Kidney (tissue), 13 donors: ENCODE measurements at regions not wholly inside any gene's neighbourhood (a gene's known extent, or its start where the extent isn't known, plus 50 kb on each side); places are given as distances from the start of the nearest gene placed in this dataset.

ENCODE experiments used
- DNase-seq, 5 donors: peaks; one replicate each; pipeline ENCODE4 v3.0.0-alpha.2; 2013 to 2020
- FAIRE-seq: peaks from 2 replicates; lab custom pipeline; 2012; peaks lifted over from hg19 to GRCh38; lab: Jason Lieb, UNC
- H3K27ac ChIP-seq, 2 donors: one replicate each; pipeline ENCODE4 v1.7.0; 2013; ENCODE audit warnings: low read depth in 2 of 2, low read length in 2 of 2, inconsistent platforms in 1 of 2
- H3K27me3 ChIP-seq: one replicate; pipeline ENCODE4 v1.7.1; 2013; ENCODE audit warnings: low read length, inconsistent platforms; ENCODE audit not compliant: control insufficient read depth, insufficient read depth
- H3K36me3 ChIP-seq, 3 donors: one replicate each; pipeline versions ENCODE4 v1.7.0 to v1.7.1; 2013; ENCODE audit warnings: low read length in 3 of 3, control low read depth in 1 of 3, inconsistent platforms in 1 of 3; ENCODE audit not compliant: insufficient read depth in 3 of 3, control insufficient read depth in 2 of 3
- H3K4me1 ChIP-seq, 3 donors: one replicate each; pipeline versions ENCODE4 v1.7.0 to v1.7.1; 2013; ENCODE audit warnings: low read length in 3 of 3, inconsistent platforms in 1 of 3, low read depth in 1 of 3; ENCODE audit not compliant: control insufficient read depth in 2 of 3, insufficient read depth in 2 of 3
- H3K4me3 ChIP-seq, 3 donors: one replicate each; pipeline versions ENCODE4 v1.7.0 to v1.8.1; 2013; ENCODE audit warnings: low read length in 3 of 3, control low read depth in 1 of 3, inconsistent platforms in 1 of 3
- H3K9ac ChIP-seq, 3 donors: one replicate each; pipeline versions ENCODE4 v1.7.0 to v1.7.1; 2013; ENCODE audit warnings: low read length in 3 of 3, control low read depth in 1 of 3, inconsistent platforms in 1 of 3
- H3K9me3 ChIP-seq, 3 donors: one replicate each; pipeline versions ENCODE4 v1.7.0 to v1.7.1; 2013; ENCODE audit warnings: low read length in 3 of 3, control low read depth in 1 of 3, inconsistent platforms in 1 of 3; ENCODE audit not compliant: control insufficient read depth in 2 of 3, insufficient read depth in 1 of 3
- intact Hi-C: fragments of 100-400 bp; cut with DNase I; formaldehyde crosslinking; loops from one replicate; pipeline ENCODE4 v1.11.1; 2022
- TF ChIP-seq, protein P1 (sequence below): IDR thresholded peaks from 3 replicates; pipeline ENCODE4 v1.5.1; 2012; ENCODE audit warnings: mild to moderate bottlenecking, moderate library complexity, borderline replicate concordance; ENCODE audit not compliant: insufficient read depth; ENCODE audit errors: extremely low read depth
- donor health status: control.
- donor health status: control.
- donor health status: control.
- donor health status: control.
- donor health status: control.
- donor health status: DM: yes; HTN: yes; CAD: no.
- donor health status: Normal renal cell carcinoma (clear cell type).

DNA sequence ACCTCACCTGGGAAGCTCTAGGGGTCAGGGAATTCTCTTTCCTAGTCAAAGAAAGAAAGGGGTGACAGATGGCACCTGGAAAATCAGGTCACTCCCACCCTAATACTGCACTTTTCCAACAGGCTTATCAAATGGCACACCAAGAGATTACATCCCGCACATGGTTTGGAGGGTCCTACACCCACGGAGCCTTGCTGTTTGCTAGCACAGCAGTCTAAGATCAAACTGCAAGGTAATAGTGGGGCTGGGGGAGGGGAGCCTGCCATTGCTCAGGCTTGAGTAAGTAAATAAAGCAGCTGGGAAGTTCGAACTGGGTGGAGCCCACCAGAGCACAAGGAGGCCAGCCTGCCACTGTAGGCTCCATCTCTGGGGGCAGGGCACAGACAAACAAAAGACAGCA, 2830.6 kb upstream of the OR11H1 start:
- no peak overlapping the region for H3K27ac ChIP-seq
- H3K4me1 ChIP-seq = no peaks in the 10 kb centered on the region
- no peaks in the 10 kb centered on the region for H3K36me3 ChIP-seq
- no peak for FAIRE-seq
- no peak overlapping the region for H3K9ac ChIP-seq
- no peaks in the 10 kb centered on the region for H3K27me3 ChIP-seq
- intact Hi-C loops = no loop called here
- no peak overlapping the region for H3K4me3 ChIP-seq
- peak in 1 of 5 donors; percentile 3 for DNase-seq
- H3K9me3 ChIP-seq = peaks cover 0 to 5% (median 4%) of the 10 kb centered on the region in 3 donors
- TF ChIP-seq, protein P1, sequence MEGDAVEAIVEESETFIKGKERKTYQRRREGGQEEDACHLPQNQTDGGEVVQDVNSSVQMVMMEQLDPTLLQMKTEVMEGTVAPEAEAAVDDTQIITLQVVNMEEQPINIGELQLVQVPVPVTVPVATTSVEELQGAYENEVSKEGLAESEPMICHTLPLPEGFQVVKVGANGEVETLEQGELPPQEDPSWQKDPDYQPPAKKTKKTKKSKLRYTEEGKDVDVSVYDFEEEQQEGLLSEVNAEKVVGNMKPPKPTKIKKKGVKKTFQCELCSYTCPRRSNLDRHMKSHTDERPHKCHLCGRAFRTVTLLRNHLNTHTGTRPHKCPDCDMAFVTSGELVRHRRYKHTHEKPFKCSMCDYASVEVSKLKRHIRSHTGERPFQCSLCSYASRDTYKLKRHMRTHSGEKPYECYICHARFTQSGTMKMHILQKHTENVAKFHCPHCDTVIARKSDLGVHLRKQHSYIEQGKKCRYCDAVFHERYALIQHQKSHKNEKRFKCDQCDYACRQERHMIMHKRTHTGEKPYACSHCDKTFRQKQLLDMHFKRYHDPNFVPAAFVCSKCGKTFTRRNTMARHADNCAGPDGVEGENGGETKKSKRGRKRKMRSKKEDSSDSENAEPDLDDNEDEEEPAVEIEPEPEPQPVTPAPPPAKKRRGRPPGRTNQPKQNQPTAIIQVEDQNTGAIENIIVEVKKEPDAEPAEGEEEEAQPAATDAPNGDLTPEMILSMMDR = no peak
